Hematopoietic multipotent progenitor cell treated with erythropoietin and hydrocortisone succinate and interleukin-3 and kit ligand, for 17 days (in vitro differentiated cells): ENCODE measurements at regions not wholly inside any gene's neighbourhood (a gene's known extent, or its start where the extent isn't known, plus 50 kb on each side); places are given as distances from the start of the nearest gene placed in this dataset.

Experiments used
- DNase-seq: peaks from one replicate; pipeline ENCODE4 v3.0.0-alpha.2; 2015; ENCODE audit warnings: low spot score

- DNase-seq, result no peak
Observed at GRCh38 chr16:74232806-74233465, 63.7 kb upstream of the PSMD7 start.

- no peak for DNase-seq
Observed at GRCh38 chr16:74230126-74230525, 66.5 kb upstream of the PSMD7 start.

DNA sequence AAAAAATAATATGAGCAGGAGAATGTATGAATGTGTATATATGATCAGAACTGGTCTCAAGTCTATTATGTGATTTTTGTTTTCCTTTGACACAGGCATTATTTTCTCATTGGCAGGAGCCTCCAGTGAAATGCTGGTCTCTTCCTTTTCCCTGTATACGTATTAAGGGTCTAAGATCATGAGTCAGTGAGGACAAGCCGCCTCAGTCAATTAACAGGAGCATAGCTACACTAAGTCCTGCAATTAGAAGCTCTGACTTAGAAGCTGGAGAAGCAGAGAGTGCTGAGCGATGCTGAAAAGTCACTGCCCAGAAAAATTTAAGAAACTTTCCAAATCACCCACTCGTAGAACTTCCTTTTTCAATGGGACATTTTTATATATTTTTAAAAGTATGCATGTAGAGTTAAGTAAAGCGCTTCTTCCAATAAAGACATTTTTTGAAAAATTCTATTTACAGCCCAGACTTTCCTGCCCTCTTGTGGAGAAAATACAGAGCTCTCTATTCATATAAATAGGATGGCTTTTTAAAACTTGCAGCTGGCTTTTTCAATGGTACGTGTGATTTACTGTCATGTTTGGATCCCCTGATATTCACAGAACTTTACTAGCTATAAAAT is 70.2 kb upstream of the PSMD7 start:
- DNase-seq, result no peak

DNA sequence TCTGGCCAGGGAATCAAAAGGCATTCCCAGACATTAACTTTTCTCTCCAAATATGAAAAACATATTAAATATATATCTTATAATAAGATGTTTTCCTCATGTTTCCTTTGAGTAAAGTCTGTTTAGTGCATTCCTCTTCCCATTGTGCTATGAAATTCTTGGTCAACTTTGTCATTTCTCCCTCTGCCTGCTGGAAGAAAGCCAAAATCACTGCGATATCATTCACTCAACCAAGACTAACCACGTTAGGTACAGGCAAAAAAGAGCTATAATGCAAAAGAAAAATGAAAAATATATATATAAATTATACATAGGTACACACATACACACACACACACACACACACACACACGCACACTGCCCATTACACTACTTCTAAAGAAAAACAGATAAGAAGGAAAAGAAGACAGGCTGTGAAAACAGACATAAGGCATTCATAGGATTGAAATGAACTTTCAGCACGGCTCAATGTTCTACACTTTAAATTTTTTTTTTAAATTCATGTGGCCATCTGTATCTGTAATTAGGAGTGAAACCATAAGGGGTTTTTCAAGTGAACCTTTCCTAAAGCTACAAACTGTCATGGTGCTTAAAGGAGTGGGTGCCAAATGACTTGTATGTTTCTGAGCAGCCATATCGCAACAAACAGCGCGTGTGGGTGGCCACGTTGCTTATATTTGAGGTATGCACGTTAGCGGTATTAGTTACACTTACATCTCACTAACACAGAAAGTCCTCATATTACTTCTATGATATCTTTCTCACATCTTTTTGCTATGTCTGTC is 71.6 kb upstream of the PSMD7 start:
- DNase-seq, result no peak

- no peak for DNase-seq
Observed at GRCh38 chr16:74221828-74222227, 74.8 kb upstream of the PSMD7 start.

- DNase-seq, result no peak
Observed at GRCh38 chr16:74219706-74220105, 76.9 kb upstream of the PSMD7 start.

- DNase-seq, result no peak
Observed at GRCh38 chr16:74218871-74219270, 77.7 kb upstream of the PSMD7 start.

DNA sequence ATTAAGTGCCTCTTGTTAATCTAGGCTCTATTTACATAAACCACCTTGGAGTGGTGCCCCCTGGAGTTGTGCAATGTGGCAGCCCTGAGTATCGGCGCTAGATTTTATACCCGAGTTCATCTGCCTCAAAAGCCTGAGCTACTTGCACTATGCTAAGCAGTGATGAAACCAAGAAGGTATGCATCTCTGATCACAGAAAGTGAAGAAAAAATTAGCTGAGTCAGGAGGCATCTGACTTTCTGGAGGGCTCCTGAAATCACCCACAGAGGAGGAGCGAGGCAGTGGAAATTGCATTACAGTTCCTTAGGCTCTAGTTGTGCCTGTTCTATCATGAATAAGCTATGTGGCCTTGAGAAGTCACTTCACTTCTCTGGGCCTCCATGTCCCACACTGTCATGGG is 80.3 kb upstream of the PSMD7 start:
- DNase-seq, result no peak

- DNase-seq, result no peak
Observed at GRCh38 chr16:74215249-74215648, 81.4 kb upstream of the PSMD7 start.

- no peak for DNase-seq
Observed at GRCh38 chr16:74213372-74213771, 83.2 kb upstream of the PSMD7 start.

- DNase-seq, result no peak
Observed at GRCh38 chr16:74210245-74210644, 86.4 kb upstream of the PSMD7 start.

DNA sequence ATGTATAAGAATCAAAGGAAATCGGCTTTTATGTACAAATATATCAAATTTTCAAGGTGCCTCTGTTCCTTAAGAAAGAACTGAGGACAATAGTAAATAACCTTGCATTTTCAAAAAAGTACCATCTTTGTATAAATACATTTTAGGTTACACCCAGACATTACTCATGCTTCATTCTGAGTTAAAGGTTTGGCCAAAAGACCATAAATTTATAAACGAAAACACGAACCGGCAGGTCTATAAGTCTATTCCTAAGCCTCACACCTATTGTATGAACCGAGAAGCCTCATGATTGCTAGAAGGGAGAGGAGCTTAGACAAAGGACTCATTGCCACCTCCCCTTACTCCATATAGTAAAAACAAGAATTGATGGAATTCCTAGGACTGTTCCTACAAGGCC is 94.6 kb upstream of the PSMD7 start:
- DNase-seq, result no peak

DNA sequence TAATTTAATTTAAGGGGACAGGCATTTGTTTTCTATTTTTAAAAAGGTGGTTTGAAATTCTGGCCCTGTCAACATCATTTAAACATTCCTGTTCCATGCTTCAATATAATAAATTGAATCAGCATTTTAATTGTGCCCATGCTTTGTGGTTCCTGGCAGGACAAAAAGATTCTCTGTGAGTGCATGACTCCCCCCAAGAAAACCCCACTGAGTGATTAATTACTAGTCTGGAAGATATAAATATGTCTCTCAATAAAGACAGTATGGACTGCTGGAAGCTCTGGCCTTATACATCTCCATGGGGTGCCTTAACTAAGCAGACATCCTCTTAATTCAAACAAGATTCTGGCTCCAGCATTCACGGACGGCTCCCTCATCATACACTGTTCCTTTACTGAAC is 95.0 kb upstream of the PSMD7 start:
- DNase-seq, result no peak

GRCh38 chr16:74200921-74201320 is 95.7 kb upstream of the PSMD7 start:
- no peak for DNase-seq

DNA sequence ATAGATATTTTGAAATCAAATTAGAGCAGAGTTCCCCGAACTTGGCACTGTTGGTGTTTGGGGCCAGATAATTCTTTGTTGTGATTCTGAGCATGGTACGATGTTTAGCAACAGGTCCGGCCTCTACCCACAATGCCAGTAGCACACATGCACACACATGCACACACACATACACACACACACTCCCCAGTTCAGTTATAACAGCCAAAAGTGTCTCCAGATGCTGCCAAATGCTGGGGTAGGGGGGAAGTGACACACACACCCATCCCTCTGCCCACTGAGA is 96.8 kb upstream of the PSMD7 start:
- DNase-seq, result no peak

DNA sequence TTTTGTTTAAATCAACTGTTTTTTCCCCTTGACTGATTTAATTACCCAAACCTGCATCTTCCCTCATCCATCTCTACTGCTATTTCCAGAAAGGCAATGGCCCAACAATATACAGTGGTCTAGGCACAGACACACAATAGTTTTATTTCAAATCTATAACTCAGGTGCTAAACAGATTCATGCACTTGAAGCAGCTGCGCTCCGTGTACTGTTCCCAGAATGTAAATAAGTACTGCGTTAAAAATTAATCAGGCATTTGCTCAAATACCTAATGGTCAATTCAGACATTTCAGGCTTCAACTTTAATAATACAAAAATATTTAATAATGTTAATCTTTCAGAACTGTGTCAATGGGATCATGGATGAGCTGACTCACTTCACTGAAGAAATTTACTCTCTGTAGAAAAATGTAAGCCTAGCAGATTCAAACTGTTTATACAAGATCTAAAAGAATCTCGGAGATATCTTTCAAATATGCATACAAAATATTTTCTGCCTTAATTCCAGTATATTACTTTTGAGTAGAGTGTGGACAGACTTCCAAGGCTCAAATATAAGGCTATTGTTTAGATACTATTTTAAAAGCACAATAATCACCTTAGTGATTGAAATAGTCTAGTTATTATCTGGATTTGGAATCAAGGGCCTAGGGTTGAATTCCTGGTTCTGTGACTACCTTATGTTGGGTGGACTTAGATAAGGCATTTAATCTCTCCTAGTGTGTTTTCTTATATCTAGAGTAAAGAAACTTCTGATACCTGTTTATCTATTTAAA is 97.4 kb upstream of the PSMD7 start:
- no peak for DNase-seq

- no peak for DNase-seq
Observed at GRCh38 chr16:74192281-74192797, 104.3 kb upstream of the PSMD7 start.

- DNase-seq, result no peak
Observed at GRCh38 chr16:74190292-74190691, 106.3 kb upstream of the PSMD7 start.

- DNase-seq, result no peak
Observed at GRCh38 chr16:74188856-74189255, 107.8 kb upstream of the PSMD7 start.

GRCh38 chr16:74186561-74186971 is 110.0 kb upstream of the PSMD7 start:
- DNase-seq, result no peak

DNA sequence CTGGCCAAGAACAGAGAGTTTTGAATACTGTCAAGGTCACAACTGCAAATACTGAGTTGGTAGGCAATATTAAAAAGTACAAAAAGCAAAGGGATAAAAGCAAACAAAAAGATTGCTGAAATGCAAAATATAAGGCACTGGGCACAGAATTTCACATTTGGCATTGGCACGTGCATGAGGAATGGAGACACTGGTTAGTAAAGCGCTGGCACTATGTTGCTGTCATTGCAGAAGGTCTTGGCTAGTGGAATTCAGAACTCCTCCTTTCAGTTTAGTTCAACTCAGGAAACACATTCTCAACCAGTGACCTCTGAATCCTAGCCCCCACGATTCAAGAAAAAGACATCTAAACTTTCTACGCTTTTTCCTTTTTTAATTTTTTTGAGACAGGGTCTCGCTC is 111.8 kb upstream of the PSMD7 start:
- DNase-seq, result no peak

- no peak for DNase-seq
Observed at GRCh38 chr16:74183601-74184360, 112.8 kb upstream of the PSMD7 start.
